A673 (cell line): ENCODE measurements at regions not wholly inside any gene's neighbourhood (a gene's known extent, or its start where the extent isn't known, plus 50 kb on each side); places are given as distances from the start of the nearest gene placed in this dataset.

Experiments
- BruUV-seq: library from RNA; stranded (reverse); fragments of 400-500 nt; replicated peaks from 2 replicates; lab custom pipeline; 2021; lab: Mats Ljungman, UMichigan
- CTCF ChIA-PET: fragments of 300-600 bp; sonication (Branson Sonifier 250); formaldehyde crosslinking; loops from one replicate; lab custom pipeline; 2022; ENCODE audit warnings: antibody characterized with exemption; lab: Charles Lee
- POLR2A ChIA-PET: fragments of 300-600 bp; sonication (Branson Sonifier 250); formaldehyde crosslinking; loops from one replicate; lab custom pipeline; 2022; ENCODE audit warnings: antibody characterized with exemption; ENCODE audit not compliant: low non-redundant PET; lab: Charles Lee
- DNase-seq: peaks from one replicate; pipeline ENCODE4 v3.0.0-alpha.2; 2015; ENCODE audit warnings: low spot score
- H3K27ac ChIP-seq: fragments of 200-600 bp; sonication (generic); 2 replicates; pipeline ENCODE4 v1.5.1; 2016; ENCODE audit warnings: mixed run types, low read depth, mild to moderate bottlenecking, mixed read lengths, antibody characterized with exemption, low read length; ENCODE audit not compliant: poor library complexity, severe bottlenecking
- H3K27me3 ChIP-seq: fragments of 200-600 bp; sonication (generic); replicated peaks from 2 replicates; pipeline ENCODE4 v1.6.1; 2017; ENCODE audit warnings: mixed run types, low read depth, mild to moderate bottlenecking, mixed read lengths, antibody characterized with exemption, low read length; ENCODE audit not compliant: insufficient read depth, poor library complexity
- H3K36me3 ChIP-seq: fragments of 200-600 bp; sonication (generic); 2 replicates; pipeline ENCODE4 v1.6.1; 2016; ENCODE audit warnings: mixed run types, mild to moderate bottlenecking, mixed read lengths, antibody characterized with exemption, low read length; ENCODE audit not compliant: insufficient read depth, poor library complexity, severe bottlenecking
- H3K4me1 ChIP-seq: fragments of 200-600 bp; sonication (generic); 2 replicates; pipeline ENCODE4 v1.6.1; 2017; ENCODE audit warnings: mixed run types, mild to moderate bottlenecking, mixed read lengths, antibody characterized with exemption, low read length; ENCODE audit not compliant: insufficient read depth, poor library complexity, severe bottlenecking
- H3K4me3 ChIP-seq: fragments of 200-600 bp; sonication (generic); 2 replicates; pipeline ENCODE4 v1.5.1; 2016; ENCODE audit warnings: low read depth, mixed run types, mild to moderate bottlenecking, mixed read lengths, low read length; ENCODE audit not compliant: poor library complexity, severe bottlenecking
- H3K9me3 ChIP-seq: fragments of 200-600 bp; sonication (generic); 2 replicates; pipeline ENCODE4 v1.6.1; 2016; ENCODE audit warnings: mixed run types, low read depth, mild to moderate bottlenecking, mixed read lengths, antibody characterized with exemption, low read length; ENCODE audit not compliant: poor library complexity, severe bottlenecking
- CTCF ChIP-seq: fragments of 300-800, 200-600 bp; sonication (generic); conservative IDR thresholded peaks from 2 replicates; pipeline ENCODE4 v1.5.1; 2017; ENCODE audit warnings: low read depth, mild to moderate bottlenecking, antibody characterized with exemption, low read length, moderate library complexity, mixed read lengths
- EZH2 ChIP-seq: fragments of 200-600 bp; sonication (generic); IDR thresholded peaks from 2 replicates; pipeline ENCODE4 v1.6.1; 2017; ENCODE audit warnings: borderline replicate concordance, low read depth, mild to moderate bottlenecking, mixed read lengths, antibody characterized with exemption, low read length; ENCODE audit not compliant: poor library complexity, severe bottlenecking
- intact Hi-C: fragments of 100-400 bp; cut with micrococcal nuclease; formaldehyde crosslinking; loops from one replicate; pipeline ENCODE4 v1.10.0; 2022; ENCODE audit not compliant: unreplicated experiment

GRCh38 chr6:166834049-166834448 is 122.3 kb downstream of the RNASET2 start:
- BruUV-seq, result no TSS peak
- CTCF ChIA-PET, result no interaction called here
- intact Hi-C loops, result no loop called here
- DNase-seq, result no peak
- H3K27me3 ChIP-seq, result peaks cover 4% of the 10 kb centered on the region
- TF ChIP-seq CTCF (no peak), EZH2 (no peak)
- H3K4me3 ChIP-seq, result no peak overlapping the region
- no peaks in the 10 kb centered on the region for H3K4me1 ChIP-seq
- no peaks in the 10 kb centered on the region for H3K36me3 ChIP-seq
- POLR2A ChIA-PET, result interaction anchor here (0.7 kb wide), 1 partner anchor 18 kb away, joined by 4 read pairs; no protein-coding TSS in a partner anchor
- H3K9me3 ChIP-seq, result no peaks in the 10 kb centered on the region
- no peak overlapping the region for H3K27ac ChIP-seq

- H3K4me3 ChIP-seq, result no peak overlapping the region
- POLR2A ChIA-PET, result no interaction called here
- no peak overlapping the region for H3K27ac ChIP-seq
- H3K27me3 ChIP-seq, result peaks cover 4% of the 10 kb centered on the region
- TF ChIP-seq EZH2 (no peak), CTCF (no peak)
- CTCF ChIA-PET, result no interaction called here
- BruUV-seq, result no TSS peak
- H3K4me1 ChIP-seq, result no peaks in the 10 kb centered on the region
- no peaks in the 10 kb centered on the region for H3K9me3 ChIP-seq
- intact Hi-C loops, result no loop called here
- no peaks in the 10 kb centered on the region for H3K36me3 ChIP-seq
- DNase-seq, result no peak
These were observed 125.4 kb downstream of the RNASET2 start for GRCh38 chr6:166830891-166831363.

GRCh38 chr6:166830185-166830890 is 126.0 kb downstream of the RNASET2 start:
- ChIA-PET CTCF (no interaction called here), POLR2A (no interaction called here)
- H3K9me3 ChIP-seq, result no peaks in the 10 kb centered on the region
- no peaks in the 10 kb centered on the region for H3K4me1 ChIP-seq
- no peak overlapping the region for H3K27ac ChIP-seq
- H3K27me3 ChIP-seq, result peaks cover 4% of the 10 kb centered on the region
- BruUV-seq, result no TSS peak
- no peak for TF ChIP-seq EZH2
- no peak for TF ChIP-seq CTCF
- DNase-seq, result no peak
- H3K36me3 ChIP-seq, result no peaks in the 10 kb centered on the region
- intact Hi-C loops, result no loop called here
- H3K4me3 ChIP-seq, result no peak overlapping the region
